ENCODE measurements at regions not wholly inside any gene's neighbourhood (a gene's known extent, or its start where the extent isn't known, plus 50 kb on each side); places are given as distances from the start of the nearest gene placed in this dataset.

DNA sequence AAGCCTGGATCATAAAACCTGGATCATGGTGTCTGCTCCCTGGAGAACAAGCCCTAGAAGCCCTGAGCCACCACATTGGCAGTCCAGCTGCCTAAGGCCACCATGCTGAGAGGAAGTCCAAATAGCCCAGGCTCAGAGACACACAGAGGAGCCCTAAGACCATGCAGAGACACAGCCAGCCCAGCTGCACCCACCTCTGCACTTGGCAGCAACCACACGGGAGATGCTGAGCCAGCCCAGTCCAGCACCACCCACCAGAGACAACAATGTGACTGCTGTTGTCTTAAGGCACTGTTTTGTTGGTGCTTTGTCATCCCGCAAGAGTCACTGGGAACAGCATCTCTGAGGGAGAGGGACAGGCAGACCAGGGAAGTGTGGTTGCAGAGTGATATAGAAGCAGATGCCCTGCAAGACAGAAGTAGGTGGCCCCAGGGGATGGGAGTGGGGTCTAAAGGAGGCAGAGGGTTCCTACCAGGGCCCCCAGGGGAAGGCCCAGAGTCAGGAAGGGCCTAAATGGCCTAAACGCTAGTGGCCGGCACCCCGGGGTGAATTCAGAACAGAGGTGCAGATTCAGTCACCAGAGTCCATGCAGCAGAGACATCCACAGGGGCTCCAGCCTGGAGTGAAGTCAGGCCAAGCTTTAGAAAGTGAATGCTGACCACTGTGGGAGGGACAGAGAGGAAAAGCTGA is 105.4 kb upstream of the PRR20G start:
- DNase-seq = no peak

DNA sequence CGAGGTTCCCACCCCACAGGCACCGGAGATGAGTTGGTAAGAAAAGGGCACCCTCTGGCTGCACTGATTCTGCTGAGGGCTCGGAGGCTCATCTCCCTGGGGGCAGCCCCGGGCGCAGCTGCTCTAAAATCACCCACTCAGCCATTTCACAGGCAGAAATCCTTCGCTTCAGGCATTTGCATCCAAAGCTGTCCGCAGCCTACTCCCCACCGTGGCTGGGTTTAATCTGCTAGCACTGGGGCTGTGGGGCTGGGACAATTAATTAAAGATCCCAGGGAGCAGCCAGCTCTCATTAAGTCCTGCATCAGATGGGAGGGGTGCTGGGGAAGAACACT is 104.3 kb upstream of the PRR20G start:
- DNase-seq = no peak

DNA sequence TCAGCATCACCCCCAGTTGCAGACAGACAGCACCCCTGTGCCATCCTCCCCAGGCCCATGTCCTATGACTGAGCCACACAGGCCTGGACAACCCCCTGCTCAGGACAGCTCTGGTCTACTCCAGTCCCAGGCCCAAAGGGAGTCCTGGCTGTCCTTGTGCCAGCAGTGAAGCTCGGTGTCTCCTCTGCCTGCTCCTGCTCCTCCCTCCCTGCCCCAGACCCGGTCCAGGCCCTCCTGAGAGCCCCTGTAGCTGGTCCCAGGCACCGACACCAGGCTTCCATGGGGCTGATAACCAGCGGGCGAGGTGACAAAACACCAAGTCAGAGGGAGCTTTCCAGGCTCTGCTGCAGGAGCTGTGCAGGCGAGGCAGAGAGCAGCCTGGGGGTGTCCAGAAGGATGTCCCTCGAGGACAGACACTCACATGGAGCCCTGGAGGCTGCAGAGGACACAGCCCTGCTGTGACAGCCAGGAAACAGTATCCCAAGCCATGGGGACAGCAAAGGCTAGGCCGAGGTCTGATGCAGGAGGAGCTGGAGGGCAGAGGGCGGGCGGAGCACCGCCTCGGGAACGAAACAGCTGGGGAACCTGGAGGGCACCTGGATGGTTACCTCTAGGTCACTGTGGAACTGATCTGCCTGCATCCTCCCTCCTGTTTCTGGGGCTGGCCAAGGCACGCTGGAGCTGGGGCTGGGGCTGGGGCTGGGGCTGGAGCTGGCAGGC is 103.8 kb upstream of the PRR20G start:
- no peak for DNase-seq

DNA sequence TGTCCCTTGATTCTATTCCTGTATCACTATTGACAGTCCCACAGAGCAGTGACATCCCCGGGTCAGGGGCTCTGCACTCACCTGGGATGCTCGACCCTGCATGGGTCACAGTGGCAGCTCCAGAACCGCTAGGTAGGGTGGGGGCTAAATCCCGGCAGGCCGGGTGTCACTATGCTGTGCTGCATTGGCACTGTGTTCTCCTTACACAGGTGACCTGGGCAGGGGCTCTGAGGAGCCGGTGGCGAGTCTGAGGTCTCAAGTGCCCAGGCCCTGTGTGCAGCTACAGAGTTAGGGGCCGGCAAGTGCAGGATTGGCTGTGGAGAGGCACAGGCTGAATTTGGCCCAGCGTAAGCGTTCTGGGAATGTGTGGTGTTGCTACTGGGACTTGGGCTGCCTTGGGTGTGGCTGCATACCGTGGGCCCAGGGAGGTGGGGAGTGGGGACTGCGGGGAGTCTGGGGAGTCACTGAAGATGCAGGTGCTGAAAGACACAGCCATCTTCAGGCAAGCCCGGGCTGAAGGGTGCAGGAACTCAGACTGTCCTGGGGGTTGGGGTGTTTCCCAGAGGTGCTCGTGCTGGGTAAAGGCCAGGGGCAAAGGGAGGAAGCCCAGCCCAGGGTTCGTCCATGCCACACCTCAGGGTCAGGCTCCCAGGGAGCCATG is 102.6 kb upstream of the PRR20G start:
- no peak for DNase-seq

DNA sequence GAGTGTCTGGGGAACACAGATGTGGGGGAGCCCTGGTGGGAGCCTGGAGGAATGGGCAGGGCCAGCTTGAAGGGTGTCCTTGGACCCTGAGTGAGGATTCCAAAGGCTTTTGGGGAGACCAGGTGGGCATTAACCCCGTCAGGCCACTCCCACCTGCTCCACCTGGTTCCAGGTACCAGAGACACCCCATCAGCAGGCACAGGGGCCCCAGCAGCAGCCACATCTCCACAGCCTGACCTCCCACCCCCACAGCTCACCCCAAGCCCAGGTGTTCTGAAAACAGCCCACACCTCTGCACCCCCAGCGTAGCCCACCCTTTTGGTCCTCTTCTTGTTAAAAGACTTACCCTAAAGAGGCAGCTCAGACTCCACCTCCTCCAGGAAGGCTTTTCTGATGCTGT is 102.1 kb upstream of the PRR20G start:
- DNase-seq = no peak

DNA sequence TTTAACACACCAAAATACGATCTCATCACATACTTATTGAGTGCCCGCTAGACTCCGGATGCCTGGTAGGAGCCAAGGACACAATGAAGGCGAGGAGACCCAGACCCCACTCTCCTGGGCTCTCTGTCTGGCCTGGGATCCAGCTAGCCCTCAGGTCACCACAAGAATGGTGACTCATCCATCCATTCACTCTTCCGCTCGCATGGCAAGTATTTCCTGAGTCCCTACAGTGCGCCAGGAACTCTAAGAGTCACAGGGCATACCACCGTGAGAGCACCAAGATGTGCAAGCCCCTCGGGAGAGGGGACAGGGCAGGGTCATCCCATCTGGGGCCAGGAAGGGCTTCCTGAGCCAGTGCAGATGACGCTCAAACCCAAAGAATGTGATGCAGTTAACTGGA is 101.6 kb upstream of the PRR20G start:
- no peak for DNase-seq

DNA sequence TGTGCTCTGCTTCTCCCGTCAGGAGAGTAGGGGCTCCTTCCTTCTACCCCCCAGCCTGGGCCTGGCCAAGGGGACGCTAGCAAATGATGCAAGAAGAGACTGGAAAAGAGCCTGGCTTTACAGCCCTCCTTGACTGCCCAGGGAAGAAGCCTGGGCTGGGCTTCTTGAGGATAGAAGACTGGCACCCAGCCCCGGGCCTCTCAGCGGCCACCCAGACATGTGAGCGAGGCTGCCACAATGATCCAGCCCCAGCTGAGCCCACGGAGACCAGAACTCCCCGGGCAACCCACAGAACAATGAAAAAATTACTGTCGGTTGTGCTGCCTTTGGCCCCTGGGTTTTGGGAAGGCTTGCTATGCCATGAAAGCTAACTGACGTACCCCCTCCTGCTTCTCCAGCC is 100.6 kb upstream of the PRR20G start:
- DNase-seq = no peak

DNA sequence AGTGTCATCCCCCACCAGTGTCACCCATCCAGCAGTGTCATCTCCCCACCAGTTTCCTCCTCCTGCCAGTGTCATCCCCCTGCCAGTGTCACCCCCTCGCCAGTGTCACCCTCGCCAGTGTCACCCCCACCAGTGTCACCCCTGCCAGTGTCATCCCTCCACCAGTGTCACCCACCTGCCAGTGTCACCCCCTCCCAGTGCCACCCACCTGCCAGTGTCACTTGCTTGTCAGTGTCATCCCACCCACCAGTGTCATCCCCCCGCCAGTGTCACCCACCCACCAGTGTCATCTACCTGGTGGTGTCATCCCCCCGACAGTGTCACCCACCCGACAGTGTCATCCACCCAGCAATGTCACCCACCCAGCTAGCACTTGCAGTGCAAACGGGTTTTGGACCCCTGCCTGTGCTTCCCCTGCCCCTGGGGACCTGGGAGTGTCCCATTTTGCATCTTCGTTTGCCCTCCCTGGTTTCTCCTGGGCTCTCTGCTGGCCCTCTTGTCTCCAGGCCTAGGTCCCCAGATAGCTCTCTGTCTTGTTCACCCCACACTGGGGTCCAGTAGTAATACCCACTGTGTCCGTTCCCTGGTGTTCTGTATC is 99.8 kb upstream of the PRR20G start:
- no peak for DNase-seq

DNA sequence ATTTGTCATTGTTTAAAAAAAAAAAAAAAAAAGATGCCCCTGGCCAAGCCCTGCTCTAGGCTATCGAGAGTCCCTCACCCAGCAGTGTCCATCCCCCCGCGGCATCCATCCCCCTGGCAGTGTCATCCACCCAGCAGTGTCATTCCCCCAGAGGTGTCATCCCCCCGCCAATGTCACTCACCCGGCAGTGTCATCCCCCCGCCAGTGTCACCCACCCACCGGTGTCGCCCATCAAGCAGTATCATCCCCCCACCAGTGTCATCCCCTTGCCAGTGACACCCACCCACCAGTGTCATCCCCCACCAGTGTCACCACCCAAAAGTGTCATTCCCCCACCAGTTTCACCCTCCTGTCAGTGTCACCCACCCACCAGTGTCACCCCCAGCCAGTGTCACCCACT is 99.3 kb upstream of the PRR20G start:
- DNase-seq = no peak

DNA sequence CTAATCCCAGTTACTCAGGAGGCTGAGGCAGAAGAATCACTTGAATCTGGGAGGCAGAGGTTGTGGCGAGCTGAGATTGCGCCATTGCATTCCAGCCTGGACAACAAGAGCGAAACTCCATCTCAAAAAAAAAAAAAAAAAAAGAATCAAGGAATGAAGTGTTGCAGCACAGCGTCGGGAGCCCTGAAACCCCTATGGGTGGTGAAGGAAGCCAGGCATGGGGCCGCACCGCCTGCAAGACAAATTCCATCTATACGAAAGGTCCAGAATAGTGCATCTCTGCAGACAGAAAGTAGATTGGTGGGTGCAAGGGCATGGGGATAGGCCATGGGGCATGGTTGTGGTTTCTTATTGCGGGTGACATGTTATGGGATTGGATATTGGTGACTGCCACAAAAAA is 98.6 kb upstream of the PRR20G start:
- no peak for DNase-seq

DNA sequence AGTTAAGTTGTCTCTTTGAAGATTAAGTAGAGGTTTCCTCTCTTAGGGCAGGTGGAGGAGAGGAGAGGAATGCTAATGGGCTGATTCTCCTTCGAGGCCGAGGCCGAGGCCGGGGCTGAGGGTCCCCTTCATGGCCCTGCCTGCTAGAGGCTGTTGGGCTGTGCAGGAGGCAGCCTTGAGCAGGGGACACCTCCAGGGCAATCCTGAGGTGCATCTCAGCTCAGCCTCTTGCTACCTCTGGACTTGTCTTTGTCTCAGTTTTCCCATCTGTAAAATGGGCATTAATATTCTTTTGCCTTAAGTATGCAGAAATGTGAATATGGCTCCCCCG is 97.7 kb upstream of the PRR20G start:
- DNase-seq = no peak

DNA sequence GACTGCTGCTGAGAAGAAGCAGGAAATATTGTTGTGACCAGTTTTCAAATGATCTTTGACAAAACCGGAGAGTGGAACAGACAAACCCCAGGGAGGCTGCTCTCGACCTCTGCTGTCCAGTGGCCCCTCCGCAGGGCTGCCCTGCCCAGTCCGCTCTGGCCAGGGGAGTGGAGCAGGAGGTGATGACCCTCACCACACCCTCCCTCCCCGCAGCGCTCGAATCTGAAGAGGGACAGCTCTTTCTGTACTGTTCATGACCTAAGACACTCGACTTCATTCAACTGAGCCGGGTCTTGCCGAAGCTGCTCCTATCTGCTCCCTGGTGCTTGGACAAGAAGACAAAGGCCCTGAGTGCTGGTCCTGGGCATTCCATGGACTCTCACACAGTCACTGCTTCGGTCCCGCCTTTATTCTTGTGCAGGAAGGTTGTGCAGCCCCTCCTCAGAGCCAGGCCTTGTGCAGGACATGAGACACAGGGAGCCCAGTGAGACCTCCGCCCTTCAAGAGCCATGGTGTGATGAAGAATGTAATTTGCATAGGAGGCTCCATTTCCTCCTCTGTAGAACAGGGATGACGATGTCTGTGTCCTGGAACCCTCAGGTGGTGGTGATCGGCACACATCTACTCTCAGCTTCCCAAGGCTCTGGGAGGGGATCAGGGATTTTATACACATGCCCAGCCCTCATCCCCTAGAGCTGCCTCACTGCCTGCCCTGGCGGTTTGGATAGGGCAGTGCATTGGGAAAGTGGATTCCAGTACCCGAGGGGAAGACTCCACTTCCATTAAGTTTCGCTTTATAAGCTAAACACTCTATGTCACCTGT is 97.1 kb upstream of the PRR20G start:
- no peak for DNase-seq

DNA sequence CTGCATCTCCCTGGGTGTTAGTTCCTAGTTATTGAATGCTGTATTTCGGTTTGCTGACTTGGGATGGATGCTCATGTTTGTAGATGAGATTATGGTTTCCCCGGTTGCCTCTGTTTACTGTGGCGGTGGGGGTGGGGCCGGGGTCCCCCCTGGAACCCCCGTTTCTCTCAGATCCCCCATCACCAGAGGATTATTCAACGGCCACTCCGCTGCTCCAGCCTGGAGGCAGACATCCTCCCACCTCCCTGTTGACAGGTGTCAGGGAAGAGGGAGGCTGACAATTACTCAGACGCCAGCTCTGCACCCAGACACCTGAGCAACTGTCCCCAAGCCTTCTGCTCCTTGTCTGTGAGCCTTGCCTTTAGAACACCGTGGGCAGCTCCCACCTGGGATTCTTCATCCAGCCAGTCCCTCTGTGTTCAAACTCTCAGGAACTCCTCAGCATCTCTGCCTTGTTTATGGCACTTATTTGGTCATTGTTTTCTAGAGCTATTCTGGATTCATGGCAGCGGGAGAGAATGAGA is 95.9 kb upstream of the PRR20G start:
- DNase-seq = no peak

DNA sequence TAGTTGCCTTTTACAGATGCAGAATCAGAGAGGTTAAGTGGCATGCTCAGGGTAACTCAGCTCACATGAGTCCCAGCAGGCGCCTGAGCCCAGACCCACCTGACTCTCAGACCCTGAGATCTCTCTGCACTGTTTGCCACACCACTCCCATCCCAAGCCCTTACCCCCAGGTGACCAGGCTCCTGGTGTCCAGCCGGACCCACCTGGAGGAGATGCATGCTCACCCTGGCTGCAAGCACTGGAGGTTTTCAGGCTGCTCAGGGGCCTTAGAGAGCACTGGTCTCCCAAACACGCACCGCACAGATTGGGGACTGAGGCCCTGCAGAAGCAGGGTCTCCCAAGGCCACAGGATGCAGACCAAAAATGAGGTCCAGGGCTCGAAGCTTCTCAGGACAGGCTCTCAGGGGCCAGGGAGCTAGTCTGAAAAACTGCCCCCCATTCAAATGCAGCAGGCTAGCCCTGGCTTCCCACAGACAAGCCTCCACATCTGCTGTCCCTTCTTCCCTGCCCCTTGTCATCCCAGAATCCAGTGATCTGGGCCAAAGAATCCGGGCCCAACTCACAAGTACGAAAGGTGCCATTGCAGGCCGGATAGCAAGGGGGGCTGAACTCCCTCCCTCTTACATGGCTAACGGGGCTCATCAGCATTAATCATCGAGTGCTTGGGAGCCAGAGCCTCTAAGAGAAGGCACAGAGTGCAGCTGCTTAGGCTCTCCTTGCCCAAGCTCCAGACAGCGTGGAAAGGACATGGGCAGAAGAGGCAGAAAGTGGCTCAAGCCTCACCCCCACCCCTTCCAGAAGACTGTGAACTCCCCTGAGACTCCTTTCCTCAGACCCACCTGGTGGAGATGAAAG is 90.2 kb upstream of the PRR20G start:
- DNase-seq = no peak

DNA sequence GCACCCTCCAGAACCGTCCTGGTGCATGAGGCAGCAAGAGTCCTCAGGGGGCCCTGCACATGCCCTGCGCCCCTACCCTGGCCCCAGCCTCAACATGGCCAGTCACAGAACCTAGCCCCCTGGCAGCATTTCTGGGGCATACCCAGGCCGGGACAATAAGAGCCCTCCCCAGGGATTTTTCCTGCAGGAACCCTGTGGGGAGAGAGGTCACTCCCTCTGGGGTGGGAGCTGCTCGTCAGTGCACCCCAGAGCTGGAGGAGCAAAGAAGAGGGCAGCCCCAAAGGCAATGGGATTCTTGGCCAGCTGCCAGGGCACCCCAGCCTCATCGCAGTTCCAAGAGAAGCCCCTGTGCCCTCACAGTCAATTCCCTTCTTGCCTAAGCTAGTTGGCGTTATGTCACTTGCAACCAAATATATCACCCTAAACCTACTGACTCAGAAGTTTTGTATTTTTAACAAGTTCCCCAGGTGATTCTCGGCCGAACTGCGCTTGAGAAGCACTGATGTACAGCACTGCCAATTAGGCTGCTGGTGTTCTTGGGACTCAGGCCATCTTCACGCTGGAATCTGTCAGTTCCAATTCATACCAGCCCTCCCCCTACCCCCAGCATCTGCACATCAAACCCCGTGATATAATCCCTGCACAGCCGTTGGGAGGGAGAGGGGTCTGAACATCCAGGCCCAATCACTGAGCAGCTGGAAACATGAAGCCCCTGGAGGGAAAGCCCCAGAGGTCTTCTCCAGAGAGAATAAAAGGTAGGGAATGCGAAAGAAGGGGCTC is 87.5 kb upstream of the PRR20G start:
- no peak for DNase-seq

DNA sequence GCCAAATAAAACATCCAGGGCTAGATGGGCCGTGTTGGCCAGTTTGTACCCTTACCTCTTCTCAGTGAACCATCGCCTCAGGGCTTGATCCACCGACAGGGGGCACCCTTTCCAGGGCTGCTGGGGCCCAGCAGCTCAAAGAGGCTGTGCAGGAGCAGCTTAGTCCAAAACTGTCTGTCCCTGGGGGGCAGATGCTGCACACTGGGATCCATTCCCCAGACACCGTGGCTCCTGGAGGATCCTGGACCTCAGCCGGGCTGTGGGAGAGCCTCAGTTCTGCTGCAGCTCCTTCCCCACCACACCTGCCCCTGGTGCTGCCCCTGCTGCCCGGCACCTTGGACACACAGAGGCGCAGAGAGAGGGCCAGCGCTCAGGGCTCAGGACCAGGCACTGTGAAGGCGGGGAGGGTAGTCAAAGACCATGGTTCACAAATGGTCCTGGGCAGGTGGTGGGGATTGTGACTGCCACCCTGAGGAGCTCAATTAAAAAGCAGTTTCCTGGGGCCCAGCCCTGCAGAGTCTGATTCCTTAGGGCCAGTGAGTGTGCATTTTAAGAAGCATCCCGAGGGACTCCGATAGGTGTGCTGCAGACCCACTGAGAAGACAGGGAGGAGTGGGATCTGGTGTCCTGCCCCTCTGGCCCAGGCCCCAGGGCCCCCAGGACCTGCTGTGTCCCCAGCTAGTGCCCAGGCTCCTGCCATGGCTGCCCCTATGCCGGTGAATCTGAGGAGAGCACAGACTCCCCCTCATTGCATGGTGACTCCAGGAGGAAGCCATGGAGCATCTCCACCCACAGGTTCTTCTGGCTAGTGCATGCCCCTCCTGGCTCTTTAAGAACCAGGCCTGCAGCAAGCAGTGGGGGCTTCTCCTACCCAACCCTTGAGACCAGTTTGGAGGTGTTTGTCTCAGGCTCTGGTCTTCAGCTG is 86.5 kb upstream of the PRR20G start:
- DNase-seq = no peak

DNA sequence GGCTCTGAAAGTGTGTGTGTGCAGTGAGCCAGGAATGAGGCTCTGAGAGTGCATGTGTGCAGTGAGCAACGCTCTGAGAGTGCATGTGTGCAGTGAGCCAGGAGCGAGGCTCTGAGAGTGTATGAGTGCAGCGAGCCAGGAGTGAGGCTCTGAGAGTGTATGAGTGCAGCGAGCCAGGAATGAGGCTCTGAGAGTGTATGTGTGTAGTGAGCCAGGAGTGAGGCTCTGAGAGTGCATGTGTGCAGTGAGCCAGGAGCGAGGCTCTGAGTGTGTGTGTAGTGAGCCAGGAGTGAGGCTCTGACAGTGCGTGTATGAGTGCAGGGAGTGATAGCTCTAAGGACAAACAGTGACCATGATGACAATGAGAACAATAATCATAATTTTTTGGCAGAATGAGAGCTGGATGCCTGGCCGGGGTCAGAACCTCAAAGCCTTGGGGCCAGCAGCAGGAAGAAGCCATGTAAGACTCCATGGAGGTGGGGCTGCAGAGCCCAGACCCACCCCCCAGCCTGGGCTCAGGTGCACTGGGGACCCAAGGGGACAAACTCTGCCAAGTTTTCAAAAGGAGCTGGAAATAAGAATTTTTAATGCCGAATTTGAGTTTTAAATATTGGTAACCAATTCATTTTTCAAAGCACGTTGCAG is 85.7 kb upstream of the PRR20G start:
- DNase-seq = no peak

DNA sequence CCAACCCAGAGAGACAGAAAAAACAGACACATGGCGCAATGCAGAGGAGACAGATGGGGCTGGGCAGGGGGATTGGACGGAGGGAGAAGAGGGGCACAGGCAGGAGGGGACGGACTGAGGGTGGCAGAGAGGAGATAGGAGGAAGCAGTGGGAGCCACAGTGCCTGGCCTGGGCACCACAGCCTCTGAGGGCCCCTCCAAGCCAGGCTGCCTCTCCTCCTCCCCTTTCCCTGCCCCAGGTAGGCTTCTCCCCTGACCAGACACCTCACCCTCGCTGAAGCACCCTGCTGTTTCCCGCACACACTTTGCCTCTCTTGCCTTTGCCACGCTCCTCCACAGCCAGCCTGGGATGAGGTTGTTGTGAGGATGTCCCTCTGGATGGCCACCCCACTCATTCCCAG is 84.0 kb upstream of the PRR20G start:
- no peak for DNase-seq

DNA sequence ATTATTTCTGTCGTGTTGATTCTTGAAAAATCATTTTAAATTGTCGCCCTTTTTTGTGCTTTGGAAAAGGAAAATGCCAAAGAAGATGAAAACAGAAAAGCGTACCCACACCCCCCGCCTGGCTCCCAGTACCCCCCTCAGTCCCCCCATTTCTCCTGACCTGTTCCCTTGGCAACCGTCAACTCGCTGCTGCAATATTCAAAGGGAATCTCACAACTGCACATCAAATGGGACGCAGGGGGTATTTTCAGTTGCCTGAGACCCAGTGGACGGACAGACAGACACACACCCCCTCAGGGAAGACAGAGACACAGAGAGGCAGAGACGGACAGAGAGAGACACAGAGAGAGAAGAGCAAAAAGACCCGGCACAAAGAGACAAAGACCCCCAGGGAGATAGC is 83.5 kb upstream of the PRR20G start:
- no peak for DNase-seq

DNA sequence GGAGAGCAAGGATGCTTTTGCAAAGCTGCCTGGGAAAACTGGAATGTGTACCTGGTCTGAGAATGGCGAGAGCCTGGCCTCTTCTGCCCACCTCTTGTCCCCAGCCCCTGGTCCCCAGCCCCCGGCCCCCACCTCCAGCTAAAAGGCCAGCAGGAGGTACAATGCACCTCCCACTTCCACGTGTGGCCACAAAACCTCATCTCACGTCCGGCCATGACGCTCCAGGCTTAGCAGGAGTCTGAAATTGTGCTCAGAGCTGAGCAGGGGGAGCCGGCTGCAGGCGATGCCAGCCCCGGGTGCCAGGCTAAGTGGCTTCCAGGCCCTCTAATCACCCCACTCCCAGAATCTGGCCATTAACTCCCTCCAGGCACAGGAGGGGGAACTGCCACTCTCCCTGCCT is 83.1 kb upstream of the PRR20G start:
- no peak for DNase-seq

Data from NCI-H748 treated with DMSO at 0.1 percent for 48 hours (cell line).